ENCODE measurements at regions not wholly inside any gene's neighbourhood (a gene's known extent, or its start where the extent isn't known, plus 50 kb on each side); places are given as distances from the start of the nearest gene placed in this dataset.

DNA sequence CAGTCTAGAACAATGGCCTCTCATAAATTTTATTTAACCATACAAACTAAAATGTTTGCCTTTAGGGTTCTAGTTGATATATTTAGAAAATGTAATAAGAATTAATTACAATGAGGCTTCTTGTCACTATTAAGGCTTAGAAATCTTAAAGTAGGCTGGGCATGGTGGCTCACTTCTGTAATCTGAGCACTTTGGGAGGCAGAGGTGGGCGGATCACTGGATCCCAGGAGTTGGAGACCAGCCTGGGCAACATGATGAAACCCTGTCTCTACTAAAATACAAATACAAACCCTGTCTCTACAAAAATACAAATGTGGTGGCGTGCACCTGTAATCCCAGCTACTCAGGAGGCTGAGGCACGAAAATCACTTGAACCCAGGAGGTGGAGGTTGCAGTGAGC is 99.0 kb upstream of the ADGRF1 start:
- H3K4me1 Mint-ChIP-seq (ENCODE audit: unreplicated experiment): peaks cover 4% of the 10 kb centered on the region
- H3K4me3 Mint-ChIP-seq (ENCODE audit: unreplicated experiment): no peak overlapping the region
- DNase-seq (ENCODE audit: low spot score): no peak
- TF ChIP-seq, protein P1, sequence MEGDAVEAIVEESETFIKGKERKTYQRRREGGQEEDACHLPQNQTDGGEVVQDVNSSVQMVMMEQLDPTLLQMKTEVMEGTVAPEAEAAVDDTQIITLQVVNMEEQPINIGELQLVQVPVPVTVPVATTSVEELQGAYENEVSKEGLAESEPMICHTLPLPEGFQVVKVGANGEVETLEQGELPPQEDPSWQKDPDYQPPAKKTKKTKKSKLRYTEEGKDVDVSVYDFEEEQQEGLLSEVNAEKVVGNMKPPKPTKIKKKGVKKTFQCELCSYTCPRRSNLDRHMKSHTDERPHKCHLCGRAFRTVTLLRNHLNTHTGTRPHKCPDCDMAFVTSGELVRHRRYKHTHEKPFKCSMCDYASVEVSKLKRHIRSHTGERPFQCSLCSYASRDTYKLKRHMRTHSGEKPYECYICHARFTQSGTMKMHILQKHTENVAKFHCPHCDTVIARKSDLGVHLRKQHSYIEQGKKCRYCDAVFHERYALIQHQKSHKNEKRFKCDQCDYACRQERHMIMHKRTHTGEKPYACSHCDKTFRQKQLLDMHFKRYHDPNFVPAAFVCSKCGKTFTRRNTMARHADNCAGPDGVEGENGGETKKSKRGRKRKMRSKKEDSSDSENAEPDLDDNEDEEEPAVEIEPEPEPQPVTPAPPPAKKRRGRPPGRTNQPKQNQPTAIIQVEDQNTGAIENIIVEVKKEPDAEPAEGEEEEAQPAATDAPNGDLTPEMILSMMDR (IDR thresholded peaks at IDR 0.05; ENCODE audit: unreplicated experiment): no peak
- H3K27me3 Mint-ChIP-seq (ENCODE audit: unreplicated experiment): no peaks in the 10 kb centered on the region
- no peak overlapping the region for H3K27ac Mint-ChIP-seq (ENCODE audit: unreplicated experiment)
- no peaks in the 10 kb centered on the region for H3K36me3 Mint-ChIP-seq (ENCODE audit: low read depth, unreplicated experiment)
- no peaks in the 10 kb centered on the region for H3K9me3 Mint-ChIP-seq (ENCODE audit: unreplicated experiment)

DNA sequence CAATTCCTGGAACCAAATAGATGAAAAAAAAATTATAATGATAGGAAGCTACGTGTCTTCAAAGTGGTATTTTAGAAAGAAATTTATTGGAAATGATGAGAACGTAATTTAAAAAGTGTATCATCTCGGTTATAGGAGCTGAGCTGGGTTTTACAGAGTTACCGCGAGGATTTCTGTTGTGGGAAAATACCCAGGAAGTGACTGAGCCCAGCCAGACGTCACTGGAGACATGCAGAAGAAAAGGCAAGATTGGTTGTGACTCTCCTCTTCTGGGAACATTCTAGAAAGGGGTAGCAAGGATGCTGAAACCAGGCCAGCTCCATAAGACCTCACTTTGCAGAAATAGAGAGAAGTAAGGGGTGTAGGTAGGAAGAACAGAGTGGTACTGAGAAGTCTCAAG is 95.9 kb upstream of the ADGRF1 start:
- Mint-ChIP-seq H3K4me3 (ENCODE audit: unreplicated experiment) (no peak overlapping the region), H3K9me3 (ENCODE audit: unreplicated experiment) (no peaks in the 10 kb centered on the region), H3K36me3 (ENCODE audit: low read depth, unreplicated experiment) (no peaks in the 10 kb centered on the region), H3K27ac (ENCODE audit: unreplicated experiment) (no peak overlapping the region), H3K4me1 (ENCODE audit: unreplicated experiment) (peaks cover 13% of the 10 kb centered on the region), H3K27me3 (ENCODE audit: unreplicated experiment) (no peaks in the 10 kb centered on the region)
- TF ChIP-seq, protein P1 (IDR thresholded peaks at IDR 0.05; ENCODE audit: unreplicated experiment): no peak
- DNase-seq (ENCODE audit: low spot score): no peak

DNA sequence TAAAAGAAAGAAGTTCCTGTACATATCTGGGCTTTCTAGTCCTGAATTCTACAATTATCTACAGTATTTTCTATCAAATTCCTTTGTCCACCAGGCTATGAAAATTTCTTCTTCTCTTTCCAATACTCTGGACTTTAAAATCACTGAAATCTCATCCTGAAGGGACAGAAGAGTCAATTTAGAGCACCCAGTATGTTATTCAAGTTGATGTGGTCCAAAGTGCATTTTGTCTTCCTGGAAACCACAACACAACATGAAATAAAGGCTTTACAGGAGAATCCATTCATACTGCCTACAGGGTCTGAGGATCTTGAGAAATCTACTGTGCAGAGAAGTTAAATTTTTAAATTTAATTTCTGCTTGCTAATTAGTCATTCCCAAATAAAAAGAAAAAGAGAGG is 94.9 kb upstream of the ADGRF1 start:
- Mint-ChIP-seq H3K36me3 (ENCODE audit: low read depth, unreplicated experiment) (no peaks in the 10 kb centered on the region), H3K9me3 (ENCODE audit: unreplicated experiment) (no peaks in the 10 kb centered on the region), H3K27me3 (ENCODE audit: unreplicated experiment) (no peaks in the 10 kb centered on the region), H3K4me3 (ENCODE audit: unreplicated experiment) (no peak overlapping the region), H3K4me1 (ENCODE audit: unreplicated experiment) (peaks cover 13% of the 10 kb centered on the region), H3K27ac (ENCODE audit: unreplicated experiment) (no peak overlapping the region)
- TF ChIP-seq, protein P1 (IDR thresholded peaks at IDR 0.05; ENCODE audit: unreplicated experiment): no peak
- DNase-seq (ENCODE audit: low spot score): no peak

DNA sequence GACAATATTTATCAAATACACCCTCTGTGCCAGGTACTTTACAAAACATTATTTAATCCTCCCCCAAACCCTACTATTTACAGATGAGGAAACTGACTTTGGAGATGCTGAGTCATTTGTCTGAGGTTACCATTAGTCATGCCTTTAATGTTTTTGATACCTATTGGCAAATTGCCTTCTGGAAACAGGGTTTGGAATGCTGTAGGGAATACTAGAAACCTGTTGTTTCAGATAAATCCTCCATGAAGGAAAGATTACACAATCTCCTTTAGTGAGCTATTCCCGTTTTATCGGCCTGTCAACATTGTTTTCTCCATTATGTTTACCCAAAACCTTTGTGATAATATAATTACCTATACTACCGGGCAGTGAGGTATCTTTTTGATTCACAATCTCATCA is 93.6 kb upstream of the ADGRF1 start:
- no peak overlapping the region for H3K27ac Mint-ChIP-seq (ENCODE audit: unreplicated experiment)
- peaks cover 13% of the 10 kb centered on the region for H3K4me1 Mint-ChIP-seq (ENCODE audit: unreplicated experiment)
- no peak for DNase-seq (ENCODE audit: low spot score)
- no peak overlapping the region for H3K4me3 Mint-ChIP-seq (ENCODE audit: unreplicated experiment)
- no peaks in the 10 kb centered on the region for H3K36me3 Mint-ChIP-seq (ENCODE audit: low read depth, unreplicated experiment)
- TF ChIP-seq, protein P1 (IDR thresholded peaks at IDR 0.05; ENCODE audit: unreplicated experiment): no peak
- H3K27me3 Mint-ChIP-seq (ENCODE audit: unreplicated experiment): no peaks in the 10 kb centered on the region
- no peaks in the 10 kb centered on the region for H3K9me3 Mint-ChIP-seq (ENCODE audit: unreplicated experiment)

DNA sequence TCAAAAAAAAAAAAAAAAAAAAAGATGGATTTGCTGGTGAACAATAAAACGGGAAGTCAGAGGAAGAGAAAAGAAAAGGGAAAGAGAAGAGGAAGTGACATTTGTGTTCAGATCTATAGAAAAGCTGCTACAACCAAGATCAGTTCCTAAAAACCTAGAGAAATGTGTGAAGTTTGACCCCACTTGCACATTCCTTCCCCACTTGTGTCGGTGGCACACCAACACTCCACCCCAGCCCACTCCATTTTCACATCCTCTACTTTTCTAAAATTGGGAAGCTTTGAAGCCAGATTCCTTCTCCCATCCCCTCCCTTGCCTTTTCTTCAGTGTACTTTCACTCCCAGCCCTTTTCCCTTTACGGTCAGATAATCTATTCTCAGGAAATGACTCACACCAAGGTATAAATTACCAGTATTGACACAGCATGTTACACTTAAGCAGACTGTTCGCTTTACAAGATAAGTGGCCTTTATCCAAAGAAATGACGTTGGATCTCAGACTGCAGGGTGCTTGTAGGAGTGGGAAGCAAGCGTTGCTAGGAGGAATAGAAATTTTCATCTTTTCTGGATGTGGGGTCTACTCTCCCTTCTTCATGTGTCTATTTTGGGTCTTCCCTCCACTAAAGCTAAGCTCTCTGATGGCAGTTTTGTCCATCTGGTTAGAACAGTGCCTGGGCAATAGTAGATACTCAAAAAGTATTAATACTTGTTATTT is 92.5 kb upstream of the ADGRF1 start:
- Mint-ChIP-seq H3K36me3 (ENCODE audit: low read depth, unreplicated experiment) (no peaks in the 10 kb centered on the region), H3K27me3 (ENCODE audit: unreplicated experiment) (no peaks in the 10 kb centered on the region), H3K9me3 (ENCODE audit: unreplicated experiment) (no peaks in the 10 kb centered on the region), H3K4me3 (ENCODE audit: unreplicated experiment) (no peak overlapping the region), H3K4me1 (ENCODE audit: unreplicated experiment) (peaks cover 13% of the 10 kb centered on the region), H3K27ac (ENCODE audit: unreplicated experiment) (peak overlapping the region; percentile 76)
- DNase-seq (ENCODE audit: low spot score): no peak
- TF ChIP-seq, protein P1 (IDR thresholded peaks at IDR 0.05; ENCODE audit: unreplicated experiment): no peak

All from endothelial cell (in vitro differentiated cells).